HG03135 (cell line): ENCODE measurements at regions not wholly inside any gene's neighbourhood (a gene's known extent, or its start where the extent isn't known, plus 50 kb on each side); places are given as distances from the start of the nearest gene placed in this dataset.
"Not testable (repeated sequence)": the region's sequence is repeated elsewhere in the genome, so short reads cannot be mapped to it uniquely, and the experiment has no call there.

Source experiments
- ATAC-seq: cut with Tn5 transposase; IDR thresholded peaks from one replicate; pipeline ENCODE4 v1.9.1; 2021; ENCODE audit warnings: mild to moderate bottlenecking, moderate library complexity; ENCODE audit not compliant: unreplicated experiment

DNA sequence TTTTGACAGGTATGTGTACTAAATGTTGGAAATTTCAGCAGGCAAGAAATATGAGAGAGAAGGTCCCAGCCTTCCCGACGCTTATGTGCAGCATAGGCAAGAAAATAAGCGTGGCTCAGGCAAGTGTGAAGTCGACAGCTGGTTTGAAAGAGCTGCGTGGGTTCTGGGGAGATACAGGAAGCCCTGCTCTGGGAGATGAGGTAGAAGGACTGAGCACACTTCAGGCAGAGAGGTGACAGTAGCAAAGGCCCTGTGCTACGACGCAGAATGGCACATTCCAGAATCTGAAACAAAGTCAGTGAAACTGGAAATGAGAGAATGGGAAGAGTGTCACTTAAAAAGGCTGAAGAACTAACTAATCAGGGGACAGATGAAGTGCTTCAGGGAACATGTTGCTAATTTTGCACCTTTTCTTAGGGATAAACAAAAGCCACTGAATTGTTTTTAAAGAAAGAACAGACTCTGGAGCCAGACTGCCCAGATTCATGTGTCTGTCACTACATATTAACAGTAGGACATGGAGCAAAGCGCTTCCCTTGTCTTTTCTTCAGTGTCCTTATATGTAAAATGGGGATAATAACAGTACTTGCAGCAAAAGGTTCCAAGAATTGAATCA lies 160.1 kb downstream of the SPRY2 start:
- no peak for ATAC-seq

DNA sequence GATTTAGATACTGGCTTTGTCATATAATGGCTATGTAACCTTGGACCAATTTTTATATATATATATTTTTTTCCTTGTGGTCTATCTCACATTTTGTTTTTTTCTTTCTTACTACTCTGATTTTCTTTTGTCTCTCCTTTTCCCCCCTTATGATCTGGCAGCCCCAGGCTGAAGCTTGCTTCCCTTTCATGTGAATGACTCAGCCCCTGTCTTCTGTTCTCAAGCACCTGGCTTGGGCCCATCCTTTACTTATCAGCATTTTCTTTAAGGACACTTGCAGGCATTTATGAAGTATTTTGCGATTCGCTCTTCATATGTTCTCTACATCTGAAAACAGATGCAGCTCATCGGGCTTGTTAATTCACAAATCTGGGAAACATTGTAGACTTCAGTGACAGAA lies 163.6 kb downstream of the SPRY2 start:
- no peak for ATAC-seq

DNA sequence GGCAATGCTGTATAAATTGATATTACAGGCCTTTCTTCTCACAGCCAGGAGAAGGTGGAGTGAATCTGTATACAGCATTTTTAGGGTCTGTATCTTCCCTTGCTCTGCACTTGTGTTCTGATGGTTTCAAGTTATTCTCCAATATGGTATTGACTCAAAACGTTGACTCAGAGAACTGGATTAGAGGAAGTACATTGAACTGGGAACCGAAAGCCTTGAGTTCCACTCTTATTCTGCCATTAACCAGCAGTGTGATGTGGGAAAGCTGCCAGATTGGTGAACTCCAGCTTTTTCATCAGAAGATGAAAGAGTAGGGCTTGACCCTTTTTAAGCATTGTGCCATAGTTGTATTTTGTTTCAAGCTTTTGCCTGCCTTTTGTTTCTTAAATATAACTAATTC lies 167.7 kb downstream of the SPRY2 start:
- no peak for ATAC-seq

DNA sequence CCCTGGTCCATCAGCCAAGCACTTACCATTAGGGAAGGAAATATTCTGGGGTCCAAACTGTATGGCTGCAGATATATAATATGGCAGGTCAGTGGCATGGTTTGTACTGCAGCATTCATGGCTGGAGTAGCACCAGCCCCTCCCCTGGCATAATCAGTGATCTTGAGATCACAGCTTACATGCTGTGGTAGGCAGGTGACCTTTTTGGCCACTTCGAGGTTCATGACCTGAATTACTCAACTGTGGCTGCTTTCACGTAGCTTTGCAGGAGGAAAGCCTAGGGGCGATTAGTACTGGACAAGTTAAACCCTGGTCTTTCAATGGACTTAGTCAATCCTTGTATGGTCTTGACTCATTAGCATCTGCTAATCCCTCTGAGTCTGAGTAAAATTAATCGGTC lies 169.8 kb downstream of the SPRY2 start:
- no peak for ATAC-seq

DNA sequence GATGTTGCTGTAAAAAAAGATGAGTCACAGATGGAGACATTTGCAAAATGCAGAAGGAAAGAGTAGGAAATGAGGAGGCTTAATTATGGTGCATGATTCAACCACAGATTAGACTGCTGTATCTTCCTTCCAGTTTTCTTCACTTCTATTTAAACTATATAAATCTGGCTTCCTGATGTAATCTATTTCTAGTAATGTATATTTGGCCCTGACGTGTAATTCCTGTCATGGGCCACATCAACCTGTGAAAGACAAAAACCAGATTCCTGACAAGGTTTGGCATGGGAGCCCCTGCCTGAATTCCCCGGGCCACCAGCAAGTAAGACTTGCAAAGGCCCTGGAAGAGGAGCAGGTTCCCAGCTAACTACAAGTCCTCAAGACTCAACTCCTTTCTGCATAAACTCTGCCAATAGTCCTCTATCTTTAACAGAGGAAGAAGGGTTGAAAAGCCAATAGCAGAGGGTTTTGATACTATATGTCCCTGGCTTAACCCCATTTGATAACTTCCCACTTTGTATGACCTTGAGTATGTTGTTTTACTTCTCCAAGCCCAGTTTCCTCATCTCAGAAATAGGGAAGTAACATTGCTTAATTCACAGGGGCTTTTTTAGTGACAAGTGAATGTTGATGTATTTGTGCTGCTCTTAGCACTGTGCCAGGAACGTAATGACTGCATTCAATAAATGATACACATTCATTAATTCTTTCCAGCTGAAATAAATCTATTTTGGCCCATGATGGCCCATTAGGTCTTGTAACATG lies 172.7 kb downstream of the SPRY2 start:
- no peak for ATAC-seq

DNA sequence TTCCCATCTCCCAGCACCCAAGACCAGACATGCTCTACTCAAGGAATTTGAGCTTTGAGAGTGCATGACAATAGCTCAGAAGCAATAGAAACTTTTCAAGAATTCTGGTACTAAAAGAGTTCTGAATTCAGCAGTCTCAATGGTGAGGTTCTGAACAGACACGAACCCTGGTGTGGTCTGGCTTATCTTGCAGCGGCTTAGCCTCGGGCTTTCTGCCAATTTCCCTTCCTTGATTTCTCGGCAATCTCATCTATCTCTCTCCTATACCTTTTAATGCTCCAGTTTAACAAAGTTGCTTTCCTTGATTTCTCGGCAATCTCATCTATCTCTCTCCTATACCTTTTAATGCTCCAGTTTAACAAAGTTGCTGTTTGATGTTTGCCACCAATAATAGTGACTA lies 174.6 kb downstream of the SPRY2 start:
- ATAC-seq: no peak

DNA sequence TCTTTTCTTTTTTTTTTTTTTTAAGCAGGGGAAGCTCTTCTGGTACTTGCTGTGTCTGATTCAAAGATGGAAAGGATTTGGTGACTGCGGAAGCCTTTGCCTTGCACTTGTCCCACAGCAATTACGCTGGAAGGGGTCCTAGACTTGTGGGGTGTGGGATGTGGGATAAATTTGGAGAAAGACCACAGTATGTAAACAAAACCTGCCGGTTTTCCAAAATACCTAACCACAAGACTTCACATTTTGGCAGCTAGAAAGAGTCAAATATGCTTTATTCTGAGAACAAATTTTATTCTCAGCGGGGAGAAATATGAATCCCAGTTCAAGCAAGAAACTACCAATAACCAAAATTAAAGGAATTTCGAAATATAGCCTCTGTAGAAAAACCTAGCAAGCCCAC lies 176.5 kb downstream of the SPRY2 start:
- ATAC-seq: no peak

DNA sequence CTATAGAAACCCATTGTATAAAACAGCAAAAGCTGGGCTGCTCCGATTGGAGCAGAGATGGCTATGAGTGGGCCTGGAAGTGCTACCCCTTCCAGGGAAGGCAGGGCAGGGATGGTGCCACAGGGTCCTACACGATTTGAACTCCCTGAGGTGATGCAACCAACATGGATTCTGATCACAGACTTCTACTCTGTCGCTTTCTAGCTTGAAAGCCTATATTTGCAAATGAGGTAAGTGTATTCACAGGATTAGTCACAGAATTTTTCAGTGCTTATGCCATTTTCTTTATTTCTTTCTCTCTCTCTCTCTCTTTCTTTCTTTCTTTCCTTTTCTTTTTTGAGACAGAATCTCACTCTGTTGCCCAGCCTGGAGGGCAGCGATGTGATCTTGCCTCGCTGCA lies 179.0 kb downstream of the SPRY2 start:
- ATAC-seq: no peak

DNA sequence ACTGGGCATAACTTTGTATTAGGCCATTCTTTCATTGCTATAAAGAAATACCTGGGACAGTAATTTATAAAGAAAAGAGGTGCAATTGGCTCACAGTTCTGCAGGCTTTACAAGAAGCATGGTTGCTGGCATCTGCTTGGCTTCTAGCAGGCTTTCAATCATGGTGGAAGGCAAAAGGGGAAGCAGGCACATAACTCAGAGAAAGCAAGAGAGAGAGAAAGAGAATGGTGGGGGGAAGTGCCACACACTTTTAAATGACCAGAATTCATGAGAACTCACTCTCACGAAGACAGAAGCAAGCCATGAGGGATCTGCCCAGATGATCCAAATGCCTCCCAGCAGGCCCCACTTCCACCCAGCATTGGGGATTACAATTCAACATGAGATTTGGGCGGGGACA lies 179.7 kb downstream of the SPRY2 start:
- no peak for ATAC-seq

DNA sequence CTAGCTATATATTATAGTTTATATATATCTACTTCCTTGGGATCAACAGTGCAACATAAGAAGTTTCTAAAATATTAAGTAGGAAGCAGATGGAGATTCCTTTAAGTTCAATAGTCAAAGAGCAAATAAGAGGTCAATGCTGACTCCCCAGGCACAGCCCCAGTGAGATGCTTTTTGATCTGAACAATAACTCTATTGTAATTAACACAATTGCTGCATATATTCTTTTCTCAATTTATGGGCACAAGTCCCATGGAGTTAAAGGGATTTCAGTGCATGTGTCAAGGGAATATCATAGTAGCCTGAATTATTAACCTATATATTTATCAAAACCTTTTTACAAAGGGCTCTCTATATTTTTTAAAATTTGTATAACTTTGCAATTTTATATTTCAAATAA lies 180.8 kb downstream of the SPRY2 start:
- no peak for ATAC-seq

DNA sequence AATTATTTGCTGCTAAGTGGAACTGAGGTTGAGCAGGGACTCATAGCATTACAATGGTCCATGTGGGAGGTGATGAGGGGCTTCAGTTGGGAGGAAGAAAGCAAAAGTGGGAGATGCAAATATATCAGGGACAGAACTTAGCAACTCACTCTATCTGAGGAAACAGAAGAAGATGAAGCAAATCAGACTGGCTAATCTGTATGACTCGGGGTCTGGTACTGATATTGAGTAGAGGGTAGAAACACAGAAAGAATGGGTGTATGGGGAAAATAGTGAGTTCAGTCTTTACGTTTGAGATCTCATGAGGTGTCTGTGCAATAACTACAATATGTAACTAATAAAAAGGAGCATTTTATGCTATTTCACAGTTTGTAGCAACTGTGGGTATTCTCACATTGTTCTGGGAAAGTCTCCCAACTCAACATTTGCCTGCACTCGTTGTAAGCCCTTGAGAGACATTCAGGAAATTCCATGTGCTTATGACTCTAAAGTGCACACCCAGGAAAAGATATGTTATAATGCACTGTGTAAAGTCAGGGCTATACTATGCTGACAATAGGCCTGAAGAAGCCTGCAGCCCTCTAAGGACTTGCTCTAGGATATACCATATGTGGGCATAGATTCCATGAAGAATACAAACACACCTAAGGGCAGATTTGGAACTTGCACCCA lies 183.5 kb downstream of the SPRY2 start:
- ATAC-seq: no peak

DNA sequence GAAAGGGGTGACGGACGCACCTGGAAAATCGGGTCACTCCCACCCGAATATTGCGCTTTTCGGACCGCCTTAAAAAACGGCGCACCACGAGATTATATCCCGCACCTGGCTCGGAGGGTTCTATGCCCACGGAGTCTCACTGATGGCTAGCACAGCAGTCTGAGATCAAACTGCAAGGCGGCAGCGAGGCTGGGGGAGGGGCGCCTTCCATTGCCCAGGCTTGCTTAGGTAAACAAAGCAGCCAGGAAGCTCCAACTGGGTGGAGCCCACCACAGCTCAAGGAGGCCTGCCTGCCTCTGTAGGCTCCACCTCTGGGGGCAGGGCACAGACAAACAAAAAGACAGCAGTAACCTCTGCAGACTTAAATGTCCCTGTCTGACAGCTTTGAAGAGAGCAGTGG lies 188.8 kb downstream of the SPRY2 start:
- not testable (repeated sequence) for ATAC-seq

DNA sequence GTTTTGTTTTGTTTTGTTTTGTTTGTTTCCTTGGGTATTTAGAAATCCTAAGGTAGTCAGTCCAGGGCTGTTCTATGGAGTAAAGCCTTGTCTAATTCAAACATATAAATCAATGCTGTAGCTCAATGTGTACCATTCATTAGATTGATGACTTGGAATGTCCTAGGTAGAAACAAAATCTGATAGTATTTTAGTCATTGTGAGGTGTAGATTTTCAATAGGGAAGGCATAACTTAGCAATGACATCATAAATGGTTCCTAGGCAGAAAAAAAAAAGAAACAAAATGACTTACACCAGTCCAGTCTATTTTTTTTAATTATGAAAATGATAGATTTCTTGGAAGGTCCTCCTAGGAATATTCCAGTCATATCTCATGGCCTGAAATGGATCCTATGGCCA lies 189.9 kb downstream of the SPRY2 start:
- no peak for ATAC-seq

DNA sequence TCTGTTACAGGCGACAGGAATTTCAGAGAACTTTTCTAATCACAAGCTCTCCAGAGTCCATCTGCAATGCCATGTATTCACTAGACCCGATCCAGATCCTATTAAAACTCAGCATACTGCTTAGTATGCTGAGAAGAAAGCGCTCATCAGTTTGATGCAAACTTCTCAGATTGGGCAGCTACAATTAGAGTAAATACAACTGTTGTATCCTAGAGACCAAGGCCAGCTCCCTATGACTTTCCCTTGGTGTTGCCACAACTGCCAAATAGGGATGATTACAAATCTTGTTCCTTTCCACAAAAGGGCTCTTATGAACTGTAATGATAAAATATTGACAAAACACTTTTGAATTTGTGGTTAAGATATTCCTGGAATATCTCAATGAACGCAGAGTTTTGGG lies 191.2 kb downstream of the SPRY2 start:
- no peak for ATAC-seq

DNA sequence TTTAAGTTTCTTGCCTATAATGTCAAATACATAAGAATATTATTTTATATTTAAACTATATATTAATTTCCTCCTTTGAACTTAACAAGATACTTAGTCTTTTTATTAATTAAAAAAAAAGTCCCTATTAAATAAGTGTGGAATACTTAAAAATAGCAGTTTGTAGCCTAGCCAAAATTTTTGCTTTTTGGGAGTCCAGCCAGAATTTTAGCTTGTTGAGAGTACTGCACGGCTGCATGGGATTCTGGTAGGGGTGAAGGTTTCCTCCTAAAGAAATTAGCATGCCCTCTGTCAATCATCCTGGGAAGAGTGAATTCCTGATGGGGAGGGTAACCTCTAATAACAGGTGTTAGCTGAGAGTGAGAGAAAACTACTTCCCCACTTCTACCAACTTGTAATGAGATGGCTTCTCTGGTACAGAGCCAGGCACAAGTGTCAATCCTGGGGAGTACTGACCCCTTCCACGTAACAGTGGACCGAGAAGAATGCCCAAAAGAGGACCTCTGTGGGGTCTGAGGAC lies 195.7 kb downstream of the SPRY2 start:
- no peak for ATAC-seq

DNA sequence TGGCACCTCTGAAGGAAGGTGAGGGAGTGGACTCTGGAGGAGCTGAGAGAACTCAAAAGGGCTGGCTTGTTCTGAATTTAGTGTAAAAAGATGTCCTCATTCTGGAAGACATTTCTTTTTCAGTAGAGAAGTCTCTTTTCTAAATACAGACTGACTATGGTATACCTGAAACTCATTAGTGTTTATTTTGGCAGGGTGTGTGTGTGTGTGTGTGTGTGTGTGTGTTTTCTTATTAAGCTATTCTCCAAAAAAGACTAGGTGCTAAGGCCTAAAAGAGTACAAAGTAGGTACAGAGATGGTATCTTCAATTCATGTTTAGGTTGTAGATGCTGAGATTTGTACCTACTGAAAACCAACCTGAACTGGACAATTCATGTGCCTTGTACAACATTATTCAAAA lies 196.4 kb downstream of the SPRY2 start:
- no peak for ATAC-seq

DNA sequence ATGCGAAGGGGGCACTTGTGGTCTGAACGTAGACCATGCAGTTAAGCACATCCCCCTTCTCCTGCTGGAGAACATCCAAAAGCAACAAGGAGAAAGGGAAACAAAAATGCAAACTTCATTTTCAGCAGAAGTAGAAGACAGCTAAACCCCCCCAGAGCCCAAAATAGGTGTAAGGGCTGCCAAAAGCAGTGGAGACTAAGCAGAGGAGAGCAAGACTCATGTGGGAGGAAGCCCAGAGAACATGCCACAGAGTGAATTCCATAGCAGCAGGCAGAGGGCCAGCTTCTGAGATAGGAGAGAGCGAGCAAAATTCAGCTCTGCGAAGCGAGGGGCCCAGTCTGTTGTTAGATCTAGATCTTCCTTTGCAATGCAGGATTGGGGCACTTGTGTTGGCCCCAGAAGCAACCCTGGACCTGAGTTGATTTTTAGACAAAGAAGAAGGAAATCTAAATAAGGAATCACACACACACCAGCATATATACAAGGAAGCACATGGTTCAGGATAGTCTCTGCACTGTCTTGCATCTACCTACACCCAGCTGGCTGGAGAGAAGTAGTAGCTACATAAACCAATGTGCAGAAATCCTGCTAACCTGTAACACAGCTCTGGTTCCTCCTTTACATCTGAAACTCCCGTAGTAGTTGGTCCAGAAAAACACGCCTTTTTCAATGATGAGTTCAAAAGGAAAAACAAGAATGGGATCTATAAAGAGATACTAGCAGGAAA lies 199.6 kb downstream of the SPRY2 start:
- no peak for ATAC-seq

DNA sequence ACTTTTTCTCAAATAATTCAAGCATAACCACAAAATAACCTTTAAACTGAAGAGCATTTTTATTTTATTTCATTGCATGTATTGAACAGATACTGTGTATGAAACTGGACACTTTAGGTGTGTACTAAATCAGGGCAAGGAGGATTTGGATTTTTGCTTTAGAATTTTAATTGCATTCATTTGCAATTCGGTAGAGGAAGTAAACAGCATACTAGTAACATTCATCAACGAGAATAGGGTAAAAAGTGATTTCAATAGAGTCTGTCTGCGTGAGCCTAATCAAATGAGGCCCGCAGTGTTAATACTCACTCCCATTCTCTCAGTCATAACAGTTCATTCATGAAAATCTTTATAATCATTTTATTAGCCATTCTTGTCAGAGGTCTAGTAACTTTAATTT lies 200.2 kb downstream of the SPRY2 start:
- no peak for ATAC-seq

DNA sequence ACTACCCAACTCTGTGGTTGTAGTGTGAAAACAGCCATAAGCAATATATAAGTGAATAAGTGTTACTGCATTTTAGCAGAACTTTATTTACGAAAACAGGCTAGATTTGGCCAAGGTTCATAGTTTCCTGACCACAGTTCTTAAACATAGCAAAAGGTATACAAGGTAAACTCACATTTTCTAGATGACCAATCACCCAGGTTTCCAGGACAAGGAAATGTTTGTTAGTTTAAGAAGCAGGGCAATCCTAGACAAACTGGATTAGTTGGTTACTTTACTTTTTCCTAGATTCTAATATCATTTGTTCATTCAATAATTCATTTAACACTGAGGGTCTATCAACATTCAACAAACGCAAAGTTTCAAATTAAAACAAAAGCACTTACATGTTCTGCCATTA lies 201.7 kb downstream of the SPRY2 start:
- ATAC-seq: no peak

DNA sequence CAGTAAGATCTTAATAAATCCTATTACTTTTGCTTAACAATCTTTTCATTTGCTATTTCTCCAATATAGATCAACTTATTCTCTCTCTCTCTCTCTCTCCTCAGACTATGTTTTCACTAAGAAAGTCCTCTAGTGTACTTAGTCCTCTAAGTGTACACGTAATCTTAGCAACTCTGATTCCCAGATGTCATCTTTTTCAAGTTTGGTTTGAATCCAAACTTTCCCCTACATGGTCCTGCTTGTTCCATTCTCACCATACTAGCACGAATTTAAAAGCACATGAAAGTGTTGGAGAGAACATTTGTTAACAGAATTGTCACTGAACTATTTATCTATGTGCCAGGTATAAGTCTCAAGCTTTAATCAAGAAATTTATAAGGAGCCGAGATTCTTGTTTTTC lies 202.9 kb downstream of the SPRY2 start:
- ATAC-seq: no peak

DNA sequence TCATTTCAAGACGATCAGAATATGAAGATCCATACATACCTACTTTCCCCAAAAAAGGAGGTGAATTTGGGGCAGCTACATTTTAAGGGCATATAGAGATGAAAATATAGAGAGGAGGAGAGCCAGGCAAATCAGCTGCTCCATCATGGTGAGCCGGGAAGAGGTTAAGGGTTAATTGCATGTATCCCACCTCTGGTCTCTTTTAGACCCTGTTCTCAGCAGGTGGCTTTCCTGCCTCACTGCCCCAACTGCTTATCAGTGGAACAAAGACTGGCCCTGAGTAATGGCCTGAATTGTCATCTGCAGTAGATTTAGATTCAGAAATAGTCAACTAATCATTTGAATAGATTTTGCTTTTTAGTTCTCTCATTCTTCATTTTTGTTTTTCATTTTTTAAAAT lies 206.6 kb downstream of the SPRY2 start:
- ATAC-seq: no peak
